Activated CD4-positive, alpha-beta T cell treated with anti-CD3 and anti-CD28 coated beads for 36 hours (primary cell): ENCODE measurements at regions not wholly inside any gene's neighbourhood (a gene's known extent, or its start where the extent isn't known, plus 50 kb on each side); places are given as distances from the start of the nearest gene placed in this dataset.
"Not testable (repeated sequence)": the region's sequence is repeated elsewhere in the genome, so short reads cannot be mapped to it uniquely, and the experiment has no call there.

Experiments used
- ATAC-seq: fragments of 200-7000 bp; cut with Tn5 transposase; one replicate; pipeline ENCODE4 v1.10.0; 2021; ENCODE audit warnings: mild to moderate bottlenecking, moderate library complexity
- CTCF ChIA-PET: fragments of 350-600 bp; sonication (Branson Sonifier 250); formaldehyde crosslinking; loops from one replicate; lab custom pipeline; 2021; ENCODE audit warnings: antibody characterized with exemption; lab: Charles Lee
- POLR2A ChIA-PET: fragments of 350-600 bp; sonication (Branson Sonifier 250); formaldehyde crosslinking; loops from one replicate; lab custom pipeline; 2021; ENCODE audit warnings: antibody characterized with exemption, inconsistent platforms; lab: Charles Lee
- DNase-seq: peaks from one replicate; pipeline ENCODE4 v3.0.0-alpha.2; 2020
- H3K27ac Mint-ChIP-seq: one replicate; pipeline ENCODE4 v1.8.0; 2021; ENCODE audit warnings: mixed read lengths
- H3K27me3 Mint-ChIP-seq: one replicate; pipeline ENCODE4 v1.8.0; 2021; ENCODE audit warnings: mixed read lengths
- H3K36me3 Mint-ChIP-seq: one replicate; pipeline ENCODE4 v1.8.0; 2021; ENCODE audit warnings: low read depth, mixed read lengths
- H3K4me1 Mint-ChIP-seq: one replicate; pipeline ENCODE4 v1.8.0; 2021; ENCODE audit warnings: mixed read lengths
- H3K4me3 Mint-ChIP-seq: one replicate; pipeline ENCODE4 v1.8.0; 2021; ENCODE audit warnings: mild to moderate bottlenecking, moderate library complexity, mixed read lengths
- H3K9me3 Mint-ChIP-seq: one replicate; pipeline ENCODE4 v1.8.0; 2021; ENCODE audit warnings: low read depth, mixed read lengths
- intact Hi-C, 2 experiments: fragments of 100-400 bp; cut with DNase I in 1 of 2; cut with micrococcal nuclease in 1 of 2; formaldehyde crosslinking; loops; one replicate each; pipeline versions ENCODE4 v1.14.2 to v1.15.1; 2022 to 2024; cut with DNase I, micrococcal nuclease

DNA sequence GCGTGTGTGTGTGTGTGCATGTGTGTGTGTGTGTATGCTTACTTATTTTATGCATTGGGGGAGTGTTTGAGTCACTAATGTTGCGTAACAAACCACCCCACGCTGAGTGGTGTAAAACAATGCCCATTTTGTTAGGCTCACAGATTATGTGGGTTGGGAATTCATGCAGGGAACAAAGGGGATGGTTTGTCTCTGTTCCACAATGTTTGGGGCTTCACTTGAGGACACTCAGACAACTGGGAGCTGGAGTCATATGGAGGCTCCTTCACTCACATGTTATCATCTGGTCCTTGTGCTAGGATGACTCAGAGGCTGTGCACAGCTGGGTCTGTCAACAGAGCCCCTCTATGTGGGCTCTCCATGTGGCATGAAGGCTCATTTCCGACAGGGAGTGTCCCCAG is 51.3 kb upstream of the LARGE1 start:
- DNase-seq = no peak
- POLR2A ChIA-PET = no interaction called here
- ATAC-seq = no peak
- Mint-ChIP-seq H3K36me3 (no peaks in the 10 kb centered on the region), H3K27ac (no peak overlapping the region), H3K4me3 (no peak overlapping the region), H3K9me3 (peaks cover 5% of the 10 kb centered on the region), H3K4me1 (no peaks in the 10 kb centered on the region), H3K27me3 (peaks cover 2% of the 10 kb centered on the region)
- intact Hi-C loops = no loop called here
- CTCF ChIA-PET = no interaction called here

DNA sequence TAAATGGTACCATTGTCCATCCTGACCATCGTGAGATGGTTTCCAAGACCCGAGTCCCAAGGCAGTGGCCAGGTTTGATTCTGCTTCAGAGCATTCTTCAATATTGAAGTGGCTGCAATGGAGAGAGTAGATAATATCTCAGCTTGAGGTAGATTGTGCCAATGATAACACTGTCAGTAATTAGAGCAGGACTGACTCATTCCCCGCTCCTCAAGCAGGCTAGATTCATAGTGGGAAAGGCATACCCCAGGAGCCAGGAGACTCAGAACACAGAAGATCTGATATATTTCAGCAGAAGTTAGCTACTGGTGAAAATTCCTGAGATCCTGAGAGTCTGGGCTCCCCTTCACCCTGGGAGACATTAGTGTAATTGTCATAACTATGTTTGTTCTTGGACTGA is 55.6 kb upstream of the LARGE1 start:
- H3K27ac Mint-ChIP-seq = no peak overlapping the region
- ChIA-PET CTCF (no interaction called here), POLR2A (no interaction called here)
- no peak for DNase-seq
- ATAC-seq = no peak
- H3K27me3 Mint-ChIP-seq = peaks cover 4% of the 10 kb centered on the region
- H3K9me3 Mint-ChIP-seq = peaks cover 5% of the 10 kb centered on the region
- no peaks in the 10 kb centered on the region for H3K4me1 Mint-ChIP-seq
- no peak overlapping the region for H3K4me3 Mint-ChIP-seq
- intact Hi-C loops = no loop called here
- no peaks in the 10 kb centered on the region for H3K36me3 Mint-ChIP-seq

DNA sequence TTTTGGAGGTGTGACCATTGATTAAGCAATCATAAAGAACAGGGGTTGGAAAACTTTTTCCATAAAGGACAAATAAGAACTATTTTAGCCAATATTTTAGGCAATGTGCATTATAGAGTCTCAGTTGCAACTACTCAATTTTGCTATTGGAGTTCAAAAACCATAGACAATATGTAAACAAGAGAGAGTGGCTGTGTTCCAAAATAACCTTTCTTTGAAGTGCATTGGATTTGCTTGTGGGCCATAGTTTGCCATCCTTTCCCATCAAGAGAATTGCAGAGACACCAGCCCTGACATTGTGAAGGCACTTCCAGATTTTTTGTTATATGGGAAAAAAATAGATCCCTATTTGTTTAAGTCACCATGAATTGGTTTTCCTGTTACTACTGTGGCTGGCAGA is 63.3 kb upstream of the LARGE1 start:
- ChIA-PET POLR2A (no interaction called here), CTCF (interaction anchor here (0.6 kb wide), 1 partner anchor 34 kb away, joined by 3 read pairs; no protein-coding TSS in a partner anchor)
- H3K27me3 Mint-ChIP-seq = peaks cover 3% of the 10 kb centered on the region
- H3K27ac Mint-ChIP-seq = no peak overlapping the region
- intact Hi-C loops = no loop called here
- H3K4me1 Mint-ChIP-seq = no peaks in the 10 kb centered on the region
- H3K4me3 Mint-ChIP-seq = no peak overlapping the region
- ATAC-seq (no peak), DNase-seq (no peak)
- no peaks in the 10 kb centered on the region for H3K9me3 Mint-ChIP-seq
- no peaks in the 10 kb centered on the region for H3K36me3 Mint-ChIP-seq

DNA sequence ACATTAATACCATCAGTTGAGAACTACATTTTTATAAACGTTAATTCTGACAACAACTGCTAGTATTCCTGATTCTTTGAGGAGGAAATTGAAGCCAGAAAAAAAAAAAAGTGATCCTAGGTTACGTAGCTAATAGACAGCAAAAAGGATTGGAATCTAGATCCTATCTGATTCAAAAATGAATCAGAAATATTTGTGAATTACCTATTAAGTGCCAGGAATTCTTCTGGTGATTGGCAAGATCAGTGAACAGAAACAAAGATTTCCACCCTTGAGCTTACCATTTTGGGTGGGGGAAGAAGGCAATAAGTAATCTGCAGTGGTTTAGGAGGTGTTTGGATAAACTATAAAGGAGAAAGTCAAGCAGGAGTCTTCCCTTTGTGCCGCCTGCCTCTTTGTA is 63.9 kb upstream of the LARGE1 start:
- no peaks in the 10 kb centered on the region for H3K9me3 Mint-ChIP-seq
- DNase-seq (no peak), ATAC-seq (no peak)
- H3K27ac Mint-ChIP-seq = no peak overlapping the region
- no peak overlapping the region for H3K4me3 Mint-ChIP-seq
- POLR2A ChIA-PET = no interaction called here
- no peaks in the 10 kb centered on the region for H3K36me3 Mint-ChIP-seq
- intact Hi-C loops = no loop called here
- H3K27me3 Mint-ChIP-seq = peaks cover 3% of the 10 kb centered on the region
- H3K4me1 Mint-ChIP-seq = no peaks in the 10 kb centered on the region
- CTCF ChIA-PET = no interaction called here

DNA sequence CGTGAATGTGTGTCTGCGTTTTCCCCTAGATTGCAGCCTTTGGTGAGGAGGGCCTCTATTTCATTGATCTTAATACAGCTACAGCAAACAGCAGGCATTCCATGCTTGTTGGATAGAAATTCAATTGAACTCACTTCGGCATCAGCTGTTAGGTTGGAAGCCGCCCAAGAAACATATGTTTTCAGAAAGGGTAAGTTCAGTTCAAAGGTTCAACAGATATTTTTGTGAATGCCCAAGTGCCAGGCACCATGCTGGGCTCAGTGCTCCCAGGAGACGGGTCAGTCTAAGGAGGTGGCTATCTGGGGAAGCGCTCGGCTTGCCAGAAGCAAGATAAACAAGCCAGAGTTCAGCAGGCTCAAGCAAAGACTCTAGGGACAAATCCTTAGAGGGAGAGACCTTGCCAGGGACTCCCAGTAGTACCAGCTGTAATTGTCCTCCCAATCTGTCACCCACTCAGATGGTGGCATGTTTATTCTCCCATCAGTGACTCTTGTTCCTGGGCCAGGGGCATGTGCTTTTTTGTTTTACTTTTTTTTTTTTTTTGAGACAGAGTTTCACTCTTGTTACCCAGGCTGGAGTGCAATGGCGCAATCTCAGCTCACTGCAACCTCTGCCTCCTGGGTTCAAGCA is 64.5 kb upstream of the LARGE1 start:
- DNase-seq = no peak
- Mint-ChIP-seq H3K9me3 (no peaks in the 10 kb centered on the region), H3K4me1 (no peaks in the 10 kb centered on the region), H3K27me3 (peaks cover 3% of the 10 kb centered on the region), H3K4me3 (no peak overlapping the region), H3K27ac (no peak overlapping the region), H3K36me3 (no peaks in the 10 kb centered on the region)
- ChIA-PET POLR2A (no interaction called here), CTCF (no interaction called here)
- no peak for ATAC-seq
- intact Hi-C loops = no loop called here

DNA sequence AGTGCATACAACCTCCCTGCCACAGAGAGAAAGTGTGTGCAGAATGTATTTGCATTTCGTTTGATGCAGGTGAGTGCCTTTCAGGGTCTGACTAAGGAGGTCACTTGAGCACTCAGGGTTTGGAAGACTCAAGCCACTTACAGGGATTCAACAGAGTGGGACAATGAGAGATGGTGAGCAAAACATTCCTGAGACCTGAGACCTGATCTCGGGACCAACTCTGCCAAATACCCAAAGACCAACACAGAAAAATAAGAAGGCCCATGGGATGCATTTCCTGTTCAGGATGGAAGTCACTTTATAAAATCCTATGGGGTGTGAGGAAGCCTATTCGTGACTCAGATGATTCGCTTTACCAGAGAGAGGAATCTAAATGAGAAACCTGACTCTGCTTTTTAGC is 65.2 kb upstream of the LARGE1 start:
- H3K27ac Mint-ChIP-seq = no peak overlapping the region
- no peak for DNase-seq
- H3K27me3 Mint-ChIP-seq = peaks cover 3% of the 10 kb centered on the region
- no peak for ATAC-seq
- no peak overlapping the region for H3K4me3 Mint-ChIP-seq
- H3K36me3 Mint-ChIP-seq = no peaks in the 10 kb centered on the region
- no peaks in the 10 kb centered on the region for H3K4me1 Mint-ChIP-seq
- H3K9me3 Mint-ChIP-seq = no peaks in the 10 kb centered on the region
- ChIA-PET CTCF (no interaction called here), POLR2A (no interaction called here)
- intact Hi-C loops = no loop called here

DNA sequence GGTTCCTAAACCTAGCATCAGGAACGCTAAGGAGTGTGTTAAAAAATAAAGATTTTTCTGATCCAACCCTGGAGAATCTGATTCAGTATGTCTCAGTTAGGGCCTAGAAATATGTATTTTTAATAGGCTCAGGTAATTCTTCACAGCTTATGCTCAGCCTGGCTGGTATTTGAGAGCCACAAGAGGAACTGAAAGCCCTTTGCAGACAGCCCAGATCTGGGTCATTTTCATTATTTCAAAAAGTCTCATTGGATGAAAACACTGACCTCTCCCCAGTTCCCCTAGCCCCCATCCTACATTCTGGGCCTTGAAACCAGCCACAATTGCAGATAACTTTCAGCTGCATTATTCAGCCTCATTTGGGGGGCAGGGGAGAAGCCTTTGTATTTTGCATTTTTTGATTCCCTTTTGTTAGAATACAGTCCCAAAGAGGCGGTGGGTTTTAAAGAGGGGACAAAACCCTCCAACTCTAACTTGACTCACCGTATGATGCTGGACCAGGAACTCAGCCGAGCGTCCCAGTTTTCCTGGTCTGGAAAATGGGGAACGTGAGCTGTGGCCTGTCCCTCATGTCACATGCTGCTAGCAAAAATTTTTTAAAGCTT is 66.0 kb upstream of the LARGE1 start:
- Mint-ChIP-seq H3K4me1 (no peaks in the 10 kb centered on the region), H3K27ac (no peak overlapping the region), H3K4me3 (no peak overlapping the region), H3K27me3 (peaks cover 3% of the 10 kb centered on the region), H3K9me3 (no peaks in the 10 kb centered on the region), H3K36me3 (no peaks in the 10 kb centered on the region)
- DNase-seq (no peak), ATAC-seq (no peak)
- intact Hi-C loops = no loop called here
- ChIA-PET CTCF (no interaction called here), POLR2A (no interaction called here)

DNA sequence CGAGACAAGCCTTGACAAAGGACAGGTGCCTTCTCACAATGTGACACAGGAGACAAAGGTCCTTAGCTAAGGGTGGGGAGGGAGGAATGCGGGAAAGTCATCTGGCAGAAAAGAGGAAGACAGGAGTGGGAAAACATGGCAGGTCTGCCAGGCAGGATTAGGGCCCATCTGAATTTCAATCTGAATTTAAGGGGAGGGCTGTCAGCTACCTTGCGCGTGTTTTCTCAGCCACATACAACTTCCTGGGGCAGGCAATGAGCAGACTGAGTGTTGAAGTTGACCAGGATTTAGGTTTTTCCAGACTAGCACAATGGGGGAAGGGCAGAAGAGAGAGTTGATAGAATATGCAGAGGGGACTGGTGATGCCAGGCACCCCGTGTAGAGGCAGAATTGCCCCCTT is 66.7 kb upstream of the LARGE1 start:
- ChIA-PET CTCF (no interaction called here), POLR2A (no interaction called here)
- no peaks in the 10 kb centered on the region for H3K4me1 Mint-ChIP-seq
- H3K36me3 Mint-ChIP-seq = no peaks in the 10 kb centered on the region
- DNase-seq (no peak), ATAC-seq (no peak)
- peaks cover 3% of the 10 kb centered on the region for H3K27me3 Mint-ChIP-seq
- intact Hi-C loops = no loop called here
- H3K27ac Mint-ChIP-seq = no peak overlapping the region
- H3K9me3 Mint-ChIP-seq = no peaks in the 10 kb centered on the region
- H3K4me3 Mint-ChIP-seq = no peak overlapping the region

DNA sequence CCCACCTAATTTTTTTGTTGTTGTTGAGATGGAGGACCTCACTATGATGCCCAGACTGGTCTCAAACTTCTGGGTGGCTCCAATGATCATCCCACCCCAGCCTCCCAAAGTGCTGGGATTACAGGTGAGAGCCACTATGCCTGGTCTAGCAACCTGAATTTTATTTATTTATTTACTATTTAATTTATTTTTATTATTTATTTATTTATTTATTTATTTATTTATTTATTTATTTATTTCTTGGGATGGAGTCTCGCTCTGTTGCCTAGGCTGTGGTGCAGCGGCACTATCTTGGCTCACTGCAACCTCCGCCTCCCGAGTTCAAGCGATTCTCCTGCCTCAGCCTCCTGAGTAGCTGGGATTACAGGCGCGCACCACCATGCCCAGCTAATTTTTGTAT is 69.0 kb upstream of the LARGE1 start:
- H3K4me3 Mint-ChIP-seq, H3K36me3 Mint-ChIP-seq, H3K27ac Mint-ChIP-seq, CTCF ChIA-PET, H3K4me1 Mint-ChIP-seq, H3K27me3 Mint-ChIP-seq, H3K9me3 Mint-ChIP-seq, DNase-seq, intact Hi-C loops, ATAC-seq, POLR2A ChIA-PET: not testable (repeated sequence)

DNA sequence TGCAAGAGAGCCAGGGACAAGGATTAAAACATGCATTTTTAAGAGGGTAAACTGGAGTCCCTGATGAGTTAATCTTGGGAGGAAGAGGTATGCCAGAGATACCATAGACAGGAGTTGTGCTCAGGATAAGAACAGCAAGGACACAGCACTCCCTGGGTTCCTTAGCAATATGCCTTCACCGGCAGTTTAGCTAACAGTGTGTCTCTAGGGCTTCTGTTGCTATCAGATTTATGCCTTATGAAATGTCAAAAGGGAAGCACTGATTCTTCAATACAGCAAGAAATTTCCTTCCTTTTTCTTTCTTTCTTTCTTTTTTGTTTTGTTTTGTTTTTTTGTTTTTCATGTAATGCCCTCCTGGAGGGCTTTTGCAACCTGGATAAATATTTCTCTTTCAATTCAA is 71.3 kb upstream of the LARGE1 start:
- H3K27me3 Mint-ChIP-seq = peaks cover 3% of the 10 kb centered on the region
- no peak overlapping the region for H3K4me3 Mint-ChIP-seq
- no peaks in the 10 kb centered on the region for H3K4me1 Mint-ChIP-seq
- intact Hi-C loops = no loop called here
- CTCF ChIA-PET = no interaction called here
- no peaks in the 10 kb centered on the region for H3K9me3 Mint-ChIP-seq
- POLR2A ChIA-PET = no interaction called here
- no peak for DNase-seq
- no peak overlapping the region for H3K27ac Mint-ChIP-seq
- H3K36me3 Mint-ChIP-seq = no peaks in the 10 kb centered on the region
- ATAC-seq = no peak

DNA sequence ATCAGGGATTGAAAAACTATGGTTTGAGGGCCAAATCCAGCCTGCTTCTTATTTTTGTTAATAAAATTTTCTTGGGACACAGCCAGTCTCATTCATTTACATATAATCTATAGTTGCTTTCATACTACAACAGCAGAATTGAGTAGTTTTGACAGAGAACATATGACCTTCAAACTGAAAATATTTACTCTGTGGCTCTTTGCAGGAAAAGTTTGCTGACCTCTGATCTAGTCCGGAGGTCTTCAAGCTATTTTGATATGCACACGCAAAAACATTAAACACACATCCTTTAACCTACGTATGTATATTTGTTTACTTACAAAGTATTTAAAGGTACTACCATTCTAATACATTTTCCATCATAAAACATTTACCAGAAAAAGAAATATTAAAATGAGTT is 76.5 kb upstream of the LARGE1 start:
- Mint-ChIP-seq H3K4me1 (no peaks in the 10 kb centered on the region), H3K4me3 (no peak overlapping the region), H3K27ac (no peak overlapping the region), H3K36me3 (no peaks in the 10 kb centered on the region), H3K9me3 (peaks cover 17% of the 10 kb centered on the region), H3K27me3 (no peaks in the 10 kb centered on the region)
- ATAC-seq (no peak), DNase-seq (no peak)
- CTCF ChIA-PET = no interaction called here
- intact Hi-C loops = no loop called here
- POLR2A ChIA-PET = no interaction called here

DNA sequence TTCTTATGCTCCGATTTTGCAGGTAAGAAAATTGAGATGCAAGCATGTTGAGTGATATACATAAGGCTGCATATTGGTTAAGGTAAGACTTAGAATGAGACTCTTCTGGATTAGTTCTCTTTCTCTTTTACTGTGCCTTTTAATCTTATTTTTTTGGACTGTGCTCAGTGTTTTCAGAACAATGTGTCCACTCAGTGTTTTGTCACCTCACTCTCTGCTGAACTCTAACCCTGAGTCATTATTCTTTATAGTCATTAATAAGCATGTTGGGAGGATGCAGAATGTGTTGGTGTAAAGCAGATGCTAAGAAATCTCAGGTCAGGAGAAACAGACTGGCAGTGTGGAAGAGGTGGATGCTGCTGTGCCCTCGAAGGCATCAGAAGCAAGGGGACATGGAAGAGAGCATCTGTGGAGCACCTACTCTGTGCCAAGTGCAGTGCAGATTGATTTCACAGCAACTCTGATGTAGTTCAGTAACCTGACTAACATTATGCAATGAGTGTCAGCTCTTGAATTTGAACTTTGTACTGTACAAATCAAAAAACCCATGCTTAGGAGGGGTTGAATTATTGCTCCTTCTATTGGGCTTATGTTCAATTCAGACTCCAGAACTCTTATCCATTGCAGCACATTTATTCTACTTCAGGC is 80.7 kb upstream of the LARGE1 start:
- DNase-seq (no peak), ATAC-seq (no peak)
- H3K4me1 Mint-ChIP-seq = no peaks in the 10 kb centered on the region
- peaks cover 24% of the 10 kb centered on the region for H3K9me3 Mint-ChIP-seq
- H3K4me3 Mint-ChIP-seq = no peak overlapping the region
- intact Hi-C loops = no loop called here
- CTCF ChIA-PET = interaction anchor here (0.6 kb wide), 1 partner anchor 34 kb away, joined by 3 read pairs; no protein-coding TSS in a partner anchor
- no peaks in the 10 kb centered on the region for H3K36me3 Mint-ChIP-seq
- POLR2A ChIA-PET = interaction anchor here (0.6 kb wide), 1 partner anchor 1164 kb away, joined by 3 read pairs; no protein-coding TSS in a partner anchor
- H3K27me3 Mint-ChIP-seq = no peaks in the 10 kb centered on the region
- no peak overlapping the region for H3K27ac Mint-ChIP-seq
